ENCODE measurements at regions not wholly inside any gene's neighbourhood (a gene's known extent, or its start where the extent isn't known, plus 50 kb on each side); places are given as distances from the start of the nearest gene placed in this dataset.

- DNase-seq (ENCODE audit: low read depth, low spot score) = no peak
These were observed 566.0 kb upstream of the CDH18 start for GRCh38 chr5:20554001-20554400.

GRCh38 chr5:20537911-20538703, 550.1 kb upstream of the CDH18 start:
- no peak for DNase-seq (ENCODE audit: low read depth, low spot score)
- no peak overlapping the region for H3K4me3 ChIP-seq (ENCODE audit: low read length)

More at GRCh38 chr5:20554001-20554400, 566.0 kb upstream of the CDH18 start:
- no peak overlapping the region for H3K4me3 ChIP-seq (ENCODE audit: low read length)

- H3K4me3 ChIP-seq (ENCODE audit: low read length) = no peak overlapping the region
- no peak for DNase-seq (ENCODE audit: low read depth, low spot score)
These were observed 548.8 kb upstream of the CDH18 start for GRCh38 chr5:20536813-20537212.

- DNase-seq (ENCODE audit: low read depth, low spot score) = peak; percentile 41
- no peak overlapping the region for H3K4me3 ChIP-seq (ENCODE audit: low read length)
These were observed 548.3 kb upstream of the CDH18 start for GRCh38 chr5:20536341-20536740.

GRCh38 chr5:20528471-20528870, 540.5 kb upstream of the CDH18 start:
- DNase-seq (ENCODE audit: low read depth, low spot score) = no peak

GRCh38 chr5:20524991-20525529, 537.1 kb upstream of the CDH18 start:
- no peak for DNase-seq (ENCODE audit: low read depth, low spot score)
- no peak overlapping the region for H3K4me3 ChIP-seq (ENCODE audit: low read length)

More at GRCh38 chr5:20528471-20528870, 540.5 kb upstream of the CDH18 start:
- H3K4me3 ChIP-seq (ENCODE audit: low read length) = no peak overlapping the region

GRCh38 chr5:20522905-20523482, 535.0 kb upstream of the CDH18 start:
- H3K4me3 ChIP-seq (ENCODE audit: low read length) = no peak overlapping the region
- no peak for DNase-seq (ENCODE audit: low read depth, low spot score)

- no peak overlapping the region for H3K4me3 ChIP-seq (ENCODE audit: low read length)
- DNase-seq (ENCODE audit: low read depth, low spot score) = no peak
These were observed 527.6 kb upstream of the CDH18 start for GRCh38 chr5:20515606-20516005.

GRCh38 chr5:20514145-20514544, 526.1 kb upstream of the CDH18 start:
- no peak for DNase-seq (ENCODE audit: low read depth, low spot score)
- H3K4me3 ChIP-seq (ENCODE audit: low read length) = no peak overlapping the region

- no peak overlapping the region for H3K4me3 ChIP-seq (ENCODE audit: low read length)
- DNase-seq (ENCODE audit: low read depth, low spot score) = no peak
These were observed 512.5 kb upstream of the CDH18 start for GRCh38 chr5:20500546-20500945.

GRCh38 chr5:20498926-20499325, 510.9 kb upstream of the CDH18 start:
- DNase-seq (ENCODE audit: low read depth, low spot score) = no peak
- H3K4me3 ChIP-seq (ENCODE audit: low read length) = no peak overlapping the region

GRCh38 chr5:20498102-20498501, 510.1 kb upstream of the CDH18 start:
- no peak for DNase-seq (ENCODE audit: low read depth, low spot score)
- H3K4me3 ChIP-seq (ENCODE audit: low read length) = no peak overlapping the region

- H3K4me3 ChIP-seq (ENCODE audit: low read length) = no peak overlapping the region
- no peak for DNase-seq (ENCODE audit: low read depth, low spot score)
These were observed 509.4 kb upstream of the CDH18 start for GRCh38 chr5:20497356-20497755.

- no peak for DNase-seq (ENCODE audit: low read depth, low spot score)
These were observed 506.7 kb upstream of the CDH18 start for GRCh38 chr5:20494706-20495105.

GRCh38 chr5:20486826-20487225, 498.8 kb upstream of the CDH18 start:
- DNase-seq (ENCODE audit: low read depth, low spot score) = no peak
- H3K4me3 ChIP-seq (ENCODE audit: low read length) = no peak overlapping the region

More at GRCh38 chr5:20494706-20495105, 506.7 kb upstream of the CDH18 start:
- no peak overlapping the region for H3K4me3 ChIP-seq (ENCODE audit: low read length)

GRCh38 chr5:20476016-20476415, 488.0 kb upstream of the CDH18 start:
- no peak overlapping the region for H3K4me3 ChIP-seq (ENCODE audit: low read length)
- DNase-seq (ENCODE audit: low read depth, low spot score) = no peak

GRCh38 chr5:20470997-20471396, 483.0 kb upstream of the CDH18 start:
- no peak overlapping the region for H3K4me3 ChIP-seq (ENCODE audit: low read length)
- no peak for DNase-seq (ENCODE audit: low read depth, low spot score)

- no peak for DNase-seq (ENCODE audit: low read depth, low spot score)
- H3K4me3 ChIP-seq (ENCODE audit: low read length) = no peak overlapping the region
These were observed 481.8 kb upstream of the CDH18 start for GRCh38 chr5:20469792-20470191.

- no peak for DNase-seq (ENCODE audit: low read depth, low spot score)
- H3K4me3 ChIP-seq (ENCODE audit: low read length) = no peak overlapping the region
These were observed 481.4 kb upstream of the CDH18 start for GRCh38 chr5:20469390-20469789.

- no peak overlapping the region for H3K4me3 ChIP-seq (ENCODE audit: low read length)
- no peak for DNase-seq (ENCODE audit: low read depth, low spot score)
These were observed 478.5 kb upstream of the CDH18 start for GRCh38 chr5:20466512-20466911.

GRCh38 chr5:20463206-20463605, 475.2 kb upstream of the CDH18 start:
- no peak for DNase-seq (ENCODE audit: low read depth, low spot score)
- H3K4me3 ChIP-seq (ENCODE audit: low read length) = no peak overlapping the region

Measured in Jurkat, Clone E6-1 (cell line).